ENCODE measurements at regions not wholly inside any gene's neighbourhood (a gene's known extent, or its start where the extent isn't known, plus 50 kb on each side); places are given as distances from the start of the nearest gene placed in this dataset.
A peak's percentile ranks its signal among the peaks of the same experiment; 100 is the strongest.
"Not testable (repeated sequence)": the region's sequence is repeated elsewhere in the genome, so short reads cannot be mapped to it uniquely, and the experiment has no call there.

- DNase-seq (ENCODE audit: low read depth in 2 of 3, low spot score in 1 of 3) = no peak
These were observed 148.9 kb upstream of the RBPJ start for GRCh38 chr4:26171941-26172340.

- no peak for DNase-seq (ENCODE audit: low read depth in 2 of 3, low spot score in 1 of 3)
These were observed 147.2 kb upstream of the RBPJ start for GRCh38 chr4:26173619-26174018.

- DNase-seq (ENCODE audit: low read depth in 2 of 3, low spot score in 1 of 3) = no peak
These were observed 146.8 kb upstream of the RBPJ start for GRCh38 chr4:26174027-26174426.

GRCh38 chr4:26175006-26175786 lies 145.6 kb upstream of the RBPJ start:
- DNase-seq (ENCODE audit: low read depth in 2 of 3, low spot score in 1 of 3) = no peak

- no peak for DNase-seq (ENCODE audit: low read depth in 2 of 3, low spot score in 1 of 3)
These were observed 144.8 kb upstream of the RBPJ start for GRCh38 chr4:26175905-26176470.

GRCh38 chr4:26176598-26177149 lies 144.1 kb upstream of the RBPJ start:
- DNase-seq (ENCODE audit: low read depth in 2 of 3, low spot score in 1 of 3) = no peak

- DNase-seq (ENCODE audit: low read depth in 2 of 3, low spot score in 1 of 3) = no peak
These were observed 142.0 kb upstream of the RBPJ start for GRCh38 chr4:26178854-26179253.

GRCh38 chr4:26179316-26179760 lies 141.5 kb upstream of the RBPJ start:
- DNase-seq (ENCODE audit: low read depth in 2 of 3, low spot score in 1 of 3) = no peak

- DNase-seq (ENCODE audit: low read depth in 2 of 3, low spot score in 1 of 3) = no peak
These were observed 139.2 kb upstream of the RBPJ start for GRCh38 chr4:26181616-26182015.

- no peak for DNase-seq (ENCODE audit: low read depth in 2 of 3, low spot score in 1 of 3)
These were observed 137.8 kb upstream of the RBPJ start for GRCh38 chr4:26183017-26183416.

GRCh38 chr4:26185436-26185835 lies 135.4 kb upstream of the RBPJ start:
- DNase-seq (ENCODE audit: low read depth in 2 of 3, low spot score in 1 of 3) = no peak

- no peak for DNase-seq (ENCODE audit: low read depth in 2 of 3, low spot score in 1 of 3)
These were observed 129.5 kb upstream of the RBPJ start for GRCh38 chr4:26191353-26191752.

- DNase-seq (ENCODE audit: low read depth in 2 of 3, low spot score in 1 of 3) = peak in 1 of 3 donors; percentile 32
These were observed 127.6 kb upstream of the RBPJ start for GRCh38 chr4:26192899-26193869.

GRCh38 chr4:26194764-26195163 lies 126.0 kb upstream of the RBPJ start:
- DNase-seq (ENCODE audit: low read depth in 2 of 3, low spot score in 1 of 3) = no peak

GRCh38 chr4:26196567-26196966 lies 124.2 kb upstream of the RBPJ start:
- DNase-seq (ENCODE audit: low read depth in 2 of 3, low spot score in 1 of 3) = no peak

GRCh38 chr4:26197018-26197779 lies 123.6 kb upstream of the RBPJ start:
- DNase-seq (ENCODE audit: low read depth in 2 of 3, low spot score in 1 of 3) = peak; percentile 64 to 75 (median 66)

GRCh38 chr4:26198931-26199330 lies 121.9 kb upstream of the RBPJ start:
- DNase-seq (ENCODE audit: low read depth in 2 of 3, low spot score in 1 of 3) = not testable (repeated sequence)

- DNase-seq (ENCODE audit: low read depth in 2 of 3, low spot score in 1 of 3) = no peak
These were observed 121.2 kb upstream of the RBPJ start for GRCh38 chr4:26199596-26199995.

GRCh38 chr4:26201120-26201519 lies 119.7 kb upstream of the RBPJ start:
- DNase-seq (ENCODE audit: low read depth in 2 of 3, low spot score in 1 of 3) = no peak

GRCh38 chr4:26204249-26204825 lies 116.5 kb upstream of the RBPJ start:
- DNase-seq (ENCODE audit: low read depth in 2 of 3, low spot score in 1 of 3) = no peak
